A549 (cell line): ENCODE measurements at regions not wholly inside any gene's neighbourhood (a gene's known extent, or its start where the extent isn't known, plus 50 kb on each side); places are given as distances from the start of the nearest gene placed in this dataset.

ENCODE experiments used
- ATOH8 ChIP-seq: fragments of 250-450 bp; sonication (Bioruptor Pico); IDR thresholded peaks from 2 replicates; pipeline ENCODE4 v1.5.0; 2020; ENCODE audit warnings: low read depth, mild to moderate bottlenecking, moderate library complexity
- CTCF ChIP-seq: fragments of >200 bp; sonication (Bioruptor Twin); formaldehyde crosslinking; IDR thresholded peaks from 3 replicates; pipeline ENCODE4 v1.5.1; 2016
- EP300 ChIP-seq, 2 experiments: fragments of >200 bp; sonication (Bioruptor Twin); formaldehyde crosslinking; IDR thresholded peaks; 2 replicates in 1 of 2; 3 replicates in 1 of 2; pipeline ENCODE4 v1.6.1; 2016 to 2017
- HDAC2 ChIP-seq: fragments of 200-600 bp; sonication (generic); IDR thresholded peaks from 2 replicates; pipeline ENCODE4 v1.6.1; 2016
- HMGXB4 ChIP-seq: fragments of 250-450 bp; sonication (Bioruptor Pico); IDR thresholded peaks from 2 replicates; pipeline ENCODE4 v1.5.0; 2021; ENCODE audit warnings: mild to moderate bottlenecking, moderate library complexity, borderline replicate concordance
- POLR2A ChIP-seq: IDR thresholded peaks from 2 replicates; pipeline ENCODE4 v1.6.1; 2012; ENCODE audit warnings: mild to moderate bottlenecking, low read length
- USF2 ChIP-seq: fragments of 450-650 bp; IDR thresholded peaks from 2 replicates; pipeline ENCODE4 v1.6.1; 2014; ENCODE audit warnings: antibody characterized with exemption

GRCh38 chr5:2160811-2161210 is 278.1 kb upstream of the IRX4 start:
- no peak for TF ChIP-seq USF2
- TF ChIP-seq CTCF: no peak
- TF ChIP-seq HDAC2: no peak
- TF ChIP-seq HMGXB4: no peak
- TF ChIP-seq POLR2A: no peak
- no peak for TF ChIP-seq EP300 (IDR thresholded peaks at IDR 0.05)
- no peak for TF ChIP-seq ATOH8
